Tibial nerve (tissue), 4 donors: ENCODE measurements at regions not wholly inside any gene's neighbourhood (a gene's known extent, or its start where the extent isn't known, plus 50 kb on each side); places are given as distances from the start of the nearest gene placed in this dataset.

Experiments used
- DNase-seq, 2 donors: peaks; one replicate each; pipeline ENCODE4 v3.0.0-alpha.2; 2019; ENCODE audit warnings: low spot score in 2 of 2
- H3K27ac ChIP-seq, 4 donors: fragments of 200-600 bp; sonication (generic) in 3 of 4; one replicate each; pipeline ENCODE4 v1.5.1; 2017 to 2019; ENCODE audit warnings: mild to moderate bottlenecking in 1 of 4
- H3K27me3 ChIP-seq, 2 donors: fragments of 200-600 bp; sonication (generic) in 1 of 2; one replicate each; pipeline versions ENCODE4 v1.5.1 to v1.6.0; 2017 to 2019
- H3K36me3 ChIP-seq, 3 donors: fragments of 200-600 bp; sonication (generic); one replicate each; pipeline ENCODE4 v1.5.1; 2018 to 2019
- H3K4me1 ChIP-seq, 4 donors: fragments of 200-600 bp; sonication (generic) in 3 of 4; one replicate each; pipeline ENCODE4 v1.5.1; 2017 to 2019
- H3K4me3 ChIP-seq, 4 donors: fragments of 200-600 bp; sonication (generic) in 3 of 4; one replicate each; pipeline ENCODE4 v1.5.1; 2017 to 2019; ENCODE audit warnings: mild to moderate bottlenecking in 1 of 4, moderate library complexity in 1 of 4
- H3K9me3 ChIP-seq, 4 donors: fragments of 200-600 bp; sonication (generic) in 3 of 4; one replicate each; pipeline ENCODE4 v1.5.1; 2017 to 2019
- CTCF ChIP-seq, 5 experiments: fragments of 200-600 bp in 3 of 5; fragments of 450-650 bp in 2 of 5; sonication (generic) in 3 of 5; IDR thresholded peaks; one replicate each; pipeline ENCODE4 v1.5.1; 2016 to 2019; ENCODE audit warnings: antibody characterized with exemption in 5 of 5, mild to moderate bottlenecking in 3 of 5, moderate library complexity in 2 of 5
- EP300 ChIP-seq, 2 donors: sonication (generic); formaldehyde crosslinking; IDR thresholded peaks; one replicate each; pipeline ENCODE4 v1.6.1; 2017; ENCODE audit warnings: antibody characterized with exemption in 2 of 2, mild to moderate bottlenecking in 1 of 2
- POLR2A ChIP-seq, 2 donors: fragments of 450-650 bp; IDR thresholded peaks; one replicate each; pipeline ENCODE4 v1.6.1; 2017; ENCODE audit warnings: antibody characterized with exemption in 2 of 2, mild to moderate bottlenecking in 2 of 2, moderate library complexity in 2 of 2
- WGBS, 2 donors: methylation state at CpG; one replicate each; pipeline ENCODE4 v1.1.5; 2018; 5-methylcytosine and 5-hydroxymethylcytosine counted together

GRCh38 chr1:22373252-22373651 lies 78.4 kb upstream of the ZBTB40 start:
- H3K27ac ChIP-seq, result no peak overlapping the region
- H3K9me3 ChIP-seq, result peaks cover 0 to 8% (median 0%) of the 10 kb centered on the region in 4 donors
- no peaks in the 10 kb centered on the region for H3K4me1 ChIP-seq
- peaks cover 0 to 18% of the 10 kb centered on the region in 2 donors for H3K27me3 ChIP-seq
- TF ChIP-seq POLR2A (IDR thresholded peaks at IDR 0.05) (no peak), CTCF (IDR thresholded peaks at IDR 0.05) (no peak), EP300 (IDR thresholded peaks at IDR 0.05) (no peak)
- no peaks in the 10 kb centered on the region for H3K36me3 ChIP-seq
- DNase-seq, result no peak
- H3K4me3 ChIP-seq, result no peak overlapping the region

GRCh38 chr1:22374001-22374400 lies 77.7 kb upstream of the ZBTB40 start:
- Histone ChIP-seq H3K4me1 (no peaks in the 10 kb centered on the region), H3K27me3 (peaks cover 0 to 13% of the 10 kb centered on the region in 2 donors), H3K27ac (no peak overlapping the region), H3K36me3 (no peaks in the 10 kb centered on the region), H3K4me3 (no peak overlapping the region), H3K9me3 (peaks cover 0 to 8% (median 0%) of the 10 kb centered on the region in 4 donors)
- no peak for DNase-seq
- TF ChIP-seq EP300 (IDR thresholded peaks at IDR 0.05) (no peak), CTCF (IDR thresholded peaks at IDR 0.05) (no peak), POLR2A (IDR thresholded peaks at IDR 0.05) (no peak)
- WGBS, 2 donors, result 42 to 63% methylated on average over 1 of the region's 1 CpG

GRCh38 chr1:22375601-22376000 lies 76.0 kb upstream of the ZBTB40 start:
- Histone ChIP-seq H3K4me3 (no peak overlapping the region), H3K27ac (no peak overlapping the region), H3K4me1 (no peaks in the 10 kb centered on the region), H3K36me3 (no peaks in the 10 kb centered on the region), H3K27me3 (peaks cover 0 to 16% of the 10 kb centered on the region in 2 donors), H3K9me3 (peaks cover 0 to 8% (median 0%) of the 10 kb centered on the region in 4 donors)
- TF ChIP-seq POLR2A (IDR thresholded peaks at IDR 0.05) (no peak), CTCF (IDR thresholded peaks at IDR 0.05) (no peak), EP300 (IDR thresholded peaks at IDR 0.05) (no peak)
- DNase-seq, result no peak
- WGBS, 2 donors, result 81 to 87% methylated on average over 7 to 9 of the region's 9 CpGs

GRCh38 chr1:22376001-22376400 lies 75.7 kb upstream of the ZBTB40 start:
- Histone ChIP-seq H3K27me3 (peaks cover 0 to 20% of the 10 kb centered on the region in 2 donors), H3K4me3 (no peak overlapping the region), H3K27ac (no peak overlapping the region), H3K36me3 (no peaks in the 10 kb centered on the region), H3K9me3 (peaks cover 0 to 8% (median 0%) of the 10 kb centered on the region in 4 donors), H3K4me1 (no peaks in the 10 kb centered on the region)
- DNase-seq, result no peak
- TF ChIP-seq POLR2A (IDR thresholded peaks at IDR 0.05) (no peak), CTCF (IDR thresholded peaks at IDR 0.05) (no peak), EP300 (IDR thresholded peaks at IDR 0.05) (no peak)
- 71 to 79% methylated on average over 4 to 5 of the region's 5 CpGs for WGBS, 2 donors

GRCh38 chr1:22376546-22376945 lies 75.1 kb upstream of the ZBTB40 start:
- Histone ChIP-seq H3K4me3 (no peak overlapping the region), H3K27me3 (peaks cover 0 to 21% of the 10 kb centered on the region in 2 donors), H3K36me3 (no peaks in the 10 kb centered on the region), H3K9me3 (peaks cover 0 to 8% (median 0%) of the 10 kb centered on the region in 4 donors), H3K27ac (no peak overlapping the region), H3K4me1 (no peaks in the 10 kb centered on the region)
- 74 to 78% methylated on average over 8 of the region's 8 CpGs for WGBS, 2 donors
- DNase-seq, result no peak
- TF ChIP-seq EP300 (IDR thresholded peaks at IDR 0.05), result no peak
- no peak for TF ChIP-seq POLR2A (IDR thresholded peaks at IDR 0.05)
- no peak for TF ChIP-seq CTCF (IDR thresholded peaks at IDR 0.05)
